ENCODE measurements at regions not wholly inside any gene's neighbourhood (a gene's known extent, or its start where the extent isn't known, plus 50 kb on each side); places are given as distances from the start of the nearest gene placed in this dataset.

DNA sequence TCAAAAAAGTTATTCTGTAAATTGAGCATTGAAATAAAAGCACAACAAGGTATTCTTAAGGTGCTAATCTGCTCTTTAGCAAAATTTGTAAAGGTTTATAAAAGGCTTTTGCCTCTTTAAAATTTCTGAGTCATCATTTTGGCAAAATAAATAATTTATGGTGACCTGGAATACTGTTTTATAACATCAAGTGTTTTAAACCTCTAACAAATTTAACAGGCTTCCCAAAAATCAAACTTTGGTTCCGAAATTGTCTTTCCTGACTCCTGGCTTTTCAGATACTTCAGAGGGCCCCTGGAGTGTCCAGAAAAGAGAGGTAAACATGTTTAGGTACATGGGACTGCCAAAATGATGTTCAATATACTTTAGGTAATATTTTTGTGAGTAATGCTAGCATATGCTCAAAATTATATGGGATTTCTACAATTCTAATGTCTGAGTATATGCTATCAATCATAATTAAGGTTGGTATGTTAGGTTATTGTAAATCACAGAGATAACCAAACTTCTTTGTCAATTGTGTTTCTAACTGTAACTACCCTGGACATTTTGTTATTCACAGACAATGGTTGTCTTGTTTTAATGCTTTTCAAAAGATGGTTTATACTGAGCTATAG lies 160.3 kb upstream of the OLIG3 start:
- no peaks in the 10 kb centered on the region for H3K36me3 ChIP-seq
- intact Hi-C loops (cut with DNase I), result no loop called here
- peaks cover 0 to 8% (median 0%) of the 10 kb centered on the region in 4 donors for H3K4me1 ChIP-seq
- H3K27me3 ChIP-seq, result no peaks in the 10 kb centered on the region
- 53% methylated on average over 1 of the region's 1 CpG for WGBS (ENCODE audit: insufficient coverage, low coverage, low lambda C conversion rate, missing lambda C conversion rate)
- ATAC-seq (no peak), DNase-seq (no peak)
- H3K4me3 ChIP-seq, result no peak overlapping the region
- no peak overlapping the region for H3K27ac ChIP-seq
- TF ChIP-seq POLR2A (IDR thresholded peaks at IDR 0.05), result no peak
- TF ChIP-seq, protein P1, sequence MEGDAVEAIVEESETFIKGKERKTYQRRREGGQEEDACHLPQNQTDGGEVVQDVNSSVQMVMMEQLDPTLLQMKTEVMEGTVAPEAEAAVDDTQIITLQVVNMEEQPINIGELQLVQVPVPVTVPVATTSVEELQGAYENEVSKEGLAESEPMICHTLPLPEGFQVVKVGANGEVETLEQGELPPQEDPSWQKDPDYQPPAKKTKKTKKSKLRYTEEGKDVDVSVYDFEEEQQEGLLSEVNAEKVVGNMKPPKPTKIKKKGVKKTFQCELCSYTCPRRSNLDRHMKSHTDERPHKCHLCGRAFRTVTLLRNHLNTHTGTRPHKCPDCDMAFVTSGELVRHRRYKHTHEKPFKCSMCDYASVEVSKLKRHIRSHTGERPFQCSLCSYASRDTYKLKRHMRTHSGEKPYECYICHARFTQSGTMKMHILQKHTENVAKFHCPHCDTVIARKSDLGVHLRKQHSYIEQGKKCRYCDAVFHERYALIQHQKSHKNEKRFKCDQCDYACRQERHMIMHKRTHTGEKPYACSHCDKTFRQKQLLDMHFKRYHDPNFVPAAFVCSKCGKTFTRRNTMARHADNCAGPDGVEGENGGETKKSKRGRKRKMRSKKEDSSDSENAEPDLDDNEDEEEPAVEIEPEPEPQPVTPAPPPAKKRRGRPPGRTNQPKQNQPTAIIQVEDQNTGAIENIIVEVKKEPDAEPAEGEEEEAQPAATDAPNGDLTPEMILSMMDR (IDR thresholded peaks at IDR 0.05), result no peak
- H3K9me3 ChIP-seq, result peaks cover 0 to 11% (median 3%) of the 10 kb centered on the region in 4 donors

- Histone ChIP-seq H3K36me3 (no peaks in the 10 kb centered on the region), H3K4me1 (peaks cover 0 to 16% (median 0%) of the 10 kb centered on the region in 4 donors), H3K9me3 (peaks cover 0 to 11% (median 3%) of the 10 kb centered on the region in 4 donors), H3K27me3 (no peaks in the 10 kb centered on the region), H3K27ac (no peak overlapping the region), H3K4me3 (no peak overlapping the region)
- intact Hi-C loops (cut with DNase I), result no loop called here
- ATAC-seq (no peak), DNase-seq (no peak)
- TF ChIP-seq, protein P1 (IDR thresholded peaks at IDR 0.05), result no peak
- no peak for TF ChIP-seq POLR2A (IDR thresholded peaks at IDR 0.05)
- WGBS (ENCODE audit: insufficient coverage, low coverage, low lambda C conversion rate, missing lambda C conversion rate), result 83% methylated on average over 1 of the region's 2 CpGs
Measured at GRCh38 chr6:137655291-137655690, 161.1 kb upstream of the OLIG3 start.

GRCh38 chr6:137656735-137657134 lies 162.5 kb upstream of the OLIG3 start:
- DNase-seq (no peak), ATAC-seq (no peak)
- intact Hi-C loops (cut with DNase I), result no loop called here
- peaks cover 0 to 15% (median 0%) of the 10 kb centered on the region in 4 donors for H3K4me1 ChIP-seq
- H3K4me3 ChIP-seq, result no peak overlapping the region
- TF ChIP-seq POLR2A (IDR thresholded peaks at IDR 0.05), result no peak
- TF ChIP-seq, protein P1 (IDR thresholded peaks at IDR 0.05), result no peak
- H3K27ac ChIP-seq, result no peak overlapping the region
- no peaks in the 10 kb centered on the region for H3K27me3 ChIP-seq
- 89% methylated on average over 3 of the region's 4 CpGs for WGBS (ENCODE audit: insufficient coverage, low coverage, low lambda C conversion rate, missing lambda C conversion rate)
- H3K9me3 ChIP-seq, result peaks cover 0 to 11% (median 3%) of the 10 kb centered on the region in 4 donors
- H3K36me3 ChIP-seq, result no peaks in the 10 kb centered on the region

DNA sequence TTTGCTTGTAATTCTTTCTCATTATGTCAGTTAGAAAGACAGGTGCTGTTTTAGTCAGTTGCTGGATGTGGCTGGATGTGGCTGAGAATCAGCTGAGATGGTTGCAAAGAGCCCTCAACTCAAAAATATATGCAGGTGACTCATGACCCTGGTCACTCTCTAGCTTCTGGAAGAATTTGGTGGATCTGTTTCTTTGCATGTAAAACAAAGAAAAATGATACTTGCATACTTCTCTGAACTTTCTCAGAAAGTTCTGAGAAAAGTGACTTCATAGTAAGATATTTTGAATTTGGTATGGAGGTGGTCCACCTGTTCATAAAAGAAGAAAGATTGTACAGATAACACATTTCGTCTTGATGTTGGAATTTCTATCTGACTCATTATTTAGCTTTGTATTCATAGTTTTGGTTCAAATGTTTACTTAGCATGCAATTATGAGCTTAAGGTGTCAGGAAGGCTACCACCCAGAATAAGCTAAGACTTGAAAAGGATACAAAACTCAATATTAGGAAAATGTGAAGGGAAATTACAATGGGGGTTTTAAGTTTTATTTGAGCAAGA lies 163.2 kb upstream of the OLIG3 start:
- intact Hi-C loops (cut with DNase I), result no loop called here
- peaks cover 0 to 15% (median 0%) of the 10 kb centered on the region in 4 donors for H3K4me1 ChIP-seq
- TF ChIP-seq POLR2A (IDR thresholded peaks at IDR 0.05), result no peak
- TF ChIP-seq, protein P1 (IDR thresholded peaks at IDR 0.05), result no peak
- 38% methylated on average over 1 of the region's 1 CpG for WGBS (ENCODE audit: insufficient coverage, low coverage, low lambda C conversion rate, missing lambda C conversion rate)
- ATAC-seq (no peak), DNase-seq (no peak)
- no peak overlapping the region for H3K27ac ChIP-seq
- no peaks in the 10 kb centered on the region for H3K36me3 ChIP-seq
- no peaks in the 10 kb centered on the region for H3K27me3 ChIP-seq
- H3K9me3 ChIP-seq, result peaks cover 0 to 11% (median 3%) of the 10 kb centered on the region in 4 donors
- no peak overlapping the region for H3K4me3 ChIP-seq

Measured in right lobe of liver (tissue), 6 donors.